GM12874 (cell line): ENCODE measurements at regions not wholly inside any gene's neighbourhood (a gene's known extent, or its start where the extent isn't known, plus 50 kb on each side); places are given as distances from the start of the nearest gene placed in this dataset.

Source experiments
- CTCF ChIP-seq: IDR thresholded peaks from 2 replicates; pipeline ENCODE4 v1.5.1; 2011; ENCODE audit warnings: low read depth, mild to moderate bottlenecking, control low read depth, low read length, moderate library complexity; ENCODE audit not compliant: insufficient read depth

- no peak for TF ChIP-seq CTCF
Measured at GRCh38 chr16:73543970-73544599, 496.2 kb upstream of the ZFHX3 start.

GRCh38 chr16:73543331-73543969, 495.5 kb upstream of the ZFHX3 start:
- no peak for TF ChIP-seq CTCF

- no peak for TF ChIP-seq CTCF
Measured at GRCh38 chr16:73542885-73543284, 495.0 kb upstream of the ZFHX3 start.

GRCh38 chr16:73537921-73538320, 490.0 kb upstream of the ZFHX3 start:
- no peak for TF ChIP-seq CTCF

- no peak for TF ChIP-seq CTCF
Measured at GRCh38 chr16:73536931-73537330, 489.0 kb upstream of the ZFHX3 start.

GRCh38 chr16:73531021-73531420, 483.1 kb upstream of the ZFHX3 start:
- TF ChIP-seq CTCF, result no peak

- TF ChIP-seq CTCF, result no peak
Measured at GRCh38 chr16:73530529-73530928, 482.6 kb upstream of the ZFHX3 start.
